PC-3 (cell line): ENCODE measurements at regions not wholly inside any gene's neighbourhood (a gene's known extent, or its start where the extent isn't known, plus 50 kb on each side); places are given as distances from the start of the nearest gene placed in this dataset.

Source experiments
- ATAC-seq: fragments of 200-7000 bp; cut with Tn5 transposase; 2 replicates; pipeline ENCODE4 v1.9.1; 2020; ENCODE audit warnings: mild to moderate bottlenecking, moderate library complexity
- BruUV-seq: library from RNA; stranded (reverse); fragments of 400-500 nt; replicated peaks from 2 replicates; lab custom pipeline; 2021; lab: Mats Ljungman, UMichigan
- CTCF ChIA-PET: fragments of 300-600 bp; sonication (Branson Sonifier 250); formaldehyde crosslinking; loops from one replicate; lab custom pipeline; 2022; ENCODE audit warnings: antibody characterized with exemption; lab: Charles Lee
- POLR2A ChIA-PET: fragments of 300-600 bp; sonication (Branson Sonifier 250); formaldehyde crosslinking; loops from one replicate; lab custom pipeline; 2022; ENCODE audit warnings: antibody characterized with exemption; ENCODE audit not compliant: unreplicated experiment; lab: Charles Lee
- DNase-seq: peaks from one replicate; pipeline ENCODE4 v3.0.0-alpha.2; 2015
- H2AFZ ChIP-seq: fragments of 300-600 bp; sonication (generic); 2 replicates; pipeline ENCODE4 v1.6.0; 2016; ENCODE audit warnings: antibody characterized with exemption, low read length
- H3F3A ChIP-seq: fragments of 300-600 bp; sonication (generic); one replicate; pipeline ENCODE4 v1.6.0; 2017; ENCODE audit warnings: antibody characterized with exemption, low read length, control low read depth, mild to moderate bottlenecking; ENCODE audit not compliant: unreplicated experiment
- H3K27ac ChIP-seq: fragments of 300-600 bp; sonication (generic); 2 replicates; pipeline ENCODE4 v1.5.1; 2016; ENCODE audit warnings: mild to moderate bottlenecking, low read length
- H3K27me3 ChIP-seq: fragments of 300-600 bp; sonication (generic); 2 replicates; pipeline ENCODE4 v1.6.1; 2016; ENCODE audit warnings: low read length, mixed read lengths
- H3K36me3 ChIP-seq: fragments of 300-600 bp; sonication (generic); 2 replicates; pipeline ENCODE4 v1.6.1; 2016; ENCODE audit warnings: low read depth, mixed run types, low read length, mixed read lengths
- H3K4me1 ChIP-seq: fragments of 300-600 bp; sonication (generic); 2 replicates; pipeline ENCODE4 v1.5.1; 2016; ENCODE audit warnings: low read length; ENCODE audit not compliant: insufficient read depth
- H3K4me2 ChIP-seq: fragments of 300-600 bp; sonication (generic); 2 replicates; pipeline ENCODE4 v1.6.0; 2016; ENCODE audit warnings: low read length
- H3K4me3 ChIP-seq: fragments of 300-600 bp; sonication (generic); 2 replicates; pipeline ENCODE4 v1.5.1; 2016; ENCODE audit warnings: mild to moderate bottlenecking, low read length, mixed read lengths
- H3K79me2 ChIP-seq: fragments of 300-600 bp; sonication (generic); 2 replicates; pipeline ENCODE4 v1.6.1; 2017; ENCODE audit warnings: low read length, mixed read lengths
- H3K9ac ChIP-seq: fragments of 300-600 bp; sonication (generic); 2 replicates; pipeline ENCODE4 v1.6.0; 2016; ENCODE audit warnings: mild to moderate bottlenecking, low read length
- H3K9me2 ChIP-seq: fragments of 300-600 bp; sonication (generic); replicated peaks from 2 replicates; pipeline ENCODE4 v1.6.1; 2016; ENCODE audit warnings: mixed run types, low read length, mixed read lengths
- H3K9me3 ChIP-seq: fragments of 300-600 bp; sonication (generic); 2 replicates; pipeline ENCODE4 v1.6.1; 2016; ENCODE audit warnings: low read length, mixed read lengths
- H4K20me1 ChIP-seq: fragments of 300-600 bp; sonication (generic); 2 replicates; pipeline ENCODE4 v1.6.1; 2016; ENCODE audit warnings: low read length, mixed read lengths
- CTCF ChIP-seq: fragments of 300-600 bp; sonication (generic); conservative IDR thresholded peaks from 2 replicates; pipeline ENCODE4 v1.5.1; 2017; ENCODE audit warnings: antibody characterized with exemption, low read depth, mild to moderate bottlenecking, low read length
- EZH2 ChIP-seq: fragments of 300-600 bp; sonication (generic); IDR thresholded peaks from one replicate; pipeline ENCODE4 v1.6.1; 2017; ENCODE audit warnings: antibody characterized with exemption, mild to moderate bottlenecking, low read length; ENCODE audit not compliant: unreplicated experiment
- EZH2phosphoT487 ChIP-seq: fragments of 300-600 bp; sonication (generic); IDR thresholded peaks from 2 replicates; pipeline ENCODE4 v1.6.1; 2018; ENCODE audit warnings: mild to moderate bottlenecking, antibody characterized with exemption, low read length, borderline replicate concordance
- intact Hi-C: fragments of 100-400 bp; cut with micrococcal nuclease; formaldehyde crosslinking; loops from 2 replicates; pipeline ENCODE4 v1.9.0; 2023

- DNase-seq (no peak), ATAC-seq (no peak)
- H3K9ac ChIP-seq = no peak overlapping the region
- H3K4me3 ChIP-seq = no peak overlapping the region
- H3K9me3 ChIP-seq = no peaks in the 10 kb centered on the region
- no peaks in the 10 kb centered on the region for H4K20me1 ChIP-seq
- H2AFZ ChIP-seq = no peak overlapping the region
- POLR2A ChIA-PET = interaction anchor here (0.6 kb wide), 1 partner anchor 258 kb away, joined by 4 read pairs; no protein-coding TSS in a partner anchor
- no peak overlapping the region for H3K4me2 ChIP-seq
- H3F3A ChIP-seq = no peaks in the 10 kb centered on the region
- no peaks in the 10 kb centered on the region for H3K36me3 ChIP-seq
- H3K4me1 ChIP-seq = no peaks in the 10 kb centered on the region
- BruUV-seq = no TSS peak
- TF ChIP-seq EZH2 (no peak), EZH2phosphoT487 (no peak), CTCF (no peak)
- H3K79me2 ChIP-seq = no peaks in the 10 kb centered on the region
- no peaks in the 10 kb centered on the region for H3K27me3 ChIP-seq
- H3K27ac ChIP-seq = no peak overlapping the region
- intact Hi-C loops = no loop called here
- CTCF ChIA-PET = no interaction called here
- no peaks in the 10 kb centered on the region for H3K9me2 ChIP-seq
Observed at GRCh38 chr3:104854468-104854867, 512.2 kb upstream of the ALCAM start.

GRCh38 chr3:104855702-104856101 lies 511.0 kb upstream of the ALCAM start:
- H3K79me2 ChIP-seq = no peaks in the 10 kb centered on the region
- CTCF ChIA-PET = no interaction called here
- intact Hi-C loops = no loop called here

More at GRCh38 chr3:104855702-104856101, 511.0 kb upstream of the ALCAM start:
- Histone ChIP-seq H2AFZ (no peak overlapping the region), H3K4me1 (no peaks in the 10 kb centered on the region), H3K9me3 (no peaks in the 10 kb centered on the region), H3K9me2 (no peaks in the 10 kb centered on the region), H3K4me2 (no peak overlapping the region), H3F3A (no peaks in the 10 kb centered on the region), H3K36me3 (no peaks in the 10 kb centered on the region), H3K9ac (no peak overlapping the region), H3K27ac (no peak overlapping the region), H3K4me3 (no peak overlapping the region), H4K20me1 (no peaks in the 10 kb centered on the region), H3K27me3 (no peaks in the 10 kb centered on the region)
- no peak for DNase-seq
- POLR2A ChIA-PET = interaction anchor here (0.7 kb wide), 1 partner anchor 514 kb away, joined by 23 read pairs; no protein-coding TSS in a partner anchor
- TF ChIP-seq EZH2 (no peak), EZH2phosphoT487 (no peak), CTCF (no peak)
- BruUV-seq = no TSS peak
- no peak for ATAC-seq
